Stimulated activated memory B cell treated with anti-CD40 and anti-IgM and Interleukin-4, amounts not matched to agents 10 μg/mL and 1 μg/mL and 100 μg/mL, for 72 hours (primary cell): ENCODE measurements at regions not wholly inside any gene's neighbourhood (a gene's known extent, or its start where the extent isn't known, plus 50 kb on each side); places are given as distances from the start of the nearest gene placed in this dataset.

Source experiments
- ATAC-seq: fragments of 150-1000 bp; cut with Tn5 transposase; 2 replicates; pipeline ENCODE4 v1.10.0; 2021
- H3K27ac Mint-ChIP-seq: one replicate; pipeline ENCODE4 v1.8.0; 2022; ENCODE audit warnings: mild to moderate bottlenecking, mixed read lengths
- H3K27me3 Mint-ChIP-seq: one replicate; pipeline ENCODE4 v1.8.0; 2022; ENCODE audit warnings: mixed read lengths
- H3K36me3 Mint-ChIP-seq: one replicate; pipeline ENCODE4 v1.8.0; 2022; ENCODE audit warnings: mixed read lengths
- H3K4me1 Mint-ChIP-seq: one replicate; pipeline ENCODE4 v1.8.0; 2022; ENCODE audit warnings: mixed read lengths
- H3K4me3 Mint-ChIP-seq: one replicate; pipeline ENCODE4 v1.8.0; 2022; ENCODE audit warnings: mild to moderate bottlenecking, moderate library complexity, mixed read lengths
- H3K9me3 Mint-ChIP-seq: one replicate; pipeline ENCODE4 v1.8.0; 2022; ENCODE audit warnings: mixed read lengths

DNA sequence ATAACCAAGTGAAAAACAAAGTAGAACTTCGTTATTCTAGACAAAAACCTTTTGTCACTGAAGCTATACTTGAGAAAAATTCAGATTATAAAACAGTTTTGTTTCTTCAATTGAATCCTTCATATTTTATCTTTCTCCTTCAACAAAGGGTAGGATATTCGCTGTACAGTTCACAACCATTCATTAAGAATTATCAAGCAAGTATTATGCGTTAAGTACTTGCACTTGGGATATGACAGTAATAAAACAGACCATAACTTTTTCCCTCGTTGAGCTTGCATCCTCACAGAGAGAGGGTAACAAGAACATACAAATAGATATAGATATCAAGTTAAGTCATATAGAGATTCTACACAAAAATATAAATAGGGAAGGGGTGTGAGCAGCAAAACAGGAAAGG is 61.2 kb upstream of the MEOX2 start:
- Mint-ChIP-seq H3K9me3 (no peaks in the 10 kb centered on the region), H3K27me3 (no peaks in the 10 kb centered on the region), H3K4me1 (no peaks in the 10 kb centered on the region), H3K4me3 (no peak overlapping the region), H3K36me3 (no peaks in the 10 kb centered on the region), H3K27ac (no peak overlapping the region)
- no peak for ATAC-seq

DNA sequence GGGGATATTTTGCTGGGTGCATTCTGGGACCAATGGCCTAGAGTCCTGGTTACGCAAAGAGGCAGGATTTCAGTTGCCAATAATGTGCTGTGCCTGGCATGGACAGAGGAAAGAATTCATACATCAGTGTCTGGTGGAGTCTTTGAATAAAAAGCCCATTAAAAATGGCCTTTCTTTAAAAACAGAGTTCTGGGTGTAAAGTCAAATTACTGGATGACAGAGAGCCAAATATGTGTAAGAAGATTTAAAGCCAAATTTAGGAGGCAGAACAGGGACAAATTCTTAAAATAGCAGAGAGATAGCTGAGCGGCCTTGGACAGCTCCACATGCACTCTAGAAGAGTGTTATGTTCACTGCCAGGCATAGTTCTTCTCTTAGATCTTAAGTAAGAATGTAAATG is 60.8 kb upstream of the MEOX2 start:
- no peak for ATAC-seq
- H3K9me3 Mint-ChIP-seq: no peaks in the 10 kb centered on the region
- no peaks in the 10 kb centered on the region for H3K36me3 Mint-ChIP-seq
- no peaks in the 10 kb centered on the region for H3K4me1 Mint-ChIP-seq
- no peak overlapping the region for H3K27ac Mint-ChIP-seq
- no peaks in the 10 kb centered on the region for H3K27me3 Mint-ChIP-seq
- no peak overlapping the region for H3K4me3 Mint-ChIP-seq

DNA sequence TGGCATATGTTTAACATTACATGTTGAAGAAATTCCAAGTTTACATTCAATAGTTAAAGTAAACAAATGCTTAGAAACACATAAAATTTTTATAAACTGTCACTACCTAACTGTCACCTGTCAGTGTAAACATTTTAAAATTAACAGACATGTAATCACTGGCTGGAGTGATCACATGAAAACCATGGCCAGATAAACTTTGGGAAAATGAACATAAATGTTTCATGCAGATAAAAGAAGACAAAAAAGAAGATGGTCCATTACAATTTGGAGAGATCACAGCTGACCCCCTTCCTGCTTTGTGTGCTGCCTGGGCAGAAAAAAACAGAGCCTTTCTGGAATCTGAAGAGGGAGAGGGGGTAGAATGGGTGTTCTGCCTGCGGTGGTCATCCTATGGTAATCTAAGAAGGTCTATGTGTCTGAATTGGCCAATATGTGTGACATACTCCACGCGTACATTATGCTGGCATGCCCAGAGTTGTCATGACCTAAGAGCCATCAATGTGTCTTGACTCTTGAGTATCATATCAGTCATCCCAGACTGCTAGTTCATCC is 57.5 kb upstream of the MEOX2 start:
- Mint-ChIP-seq H3K4me3 (no peak overlapping the region), H3K4me1 (no peaks in the 10 kb centered on the region), H3K9me3 (no peaks in the 10 kb centered on the region), H3K27me3 (no peaks in the 10 kb centered on the region), H3K36me3 (no peaks in the 10 kb centered on the region), H3K27ac (no peak overlapping the region)
- no peak for ATAC-seq

DNA sequence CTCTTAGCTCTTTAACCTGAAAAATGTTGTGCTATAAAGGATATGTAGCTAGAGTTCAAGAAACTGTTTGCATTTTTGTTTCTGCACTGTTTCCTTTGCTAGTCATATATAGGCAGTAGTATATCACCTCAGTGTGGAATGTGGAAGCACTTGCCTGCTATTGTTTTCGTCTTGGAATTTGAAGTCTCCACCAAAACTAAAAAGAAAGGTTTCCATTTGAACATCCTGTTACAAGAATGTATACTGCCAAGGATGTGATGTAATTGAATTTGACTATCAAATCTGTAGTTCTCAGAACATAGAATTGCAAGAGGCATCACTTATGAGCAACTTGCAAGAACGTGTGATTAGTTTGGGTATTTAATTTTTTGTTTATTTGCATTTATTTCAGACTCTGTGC is 51.1 kb upstream of the MEOX2 start:
- H3K9me3 Mint-ChIP-seq: no peaks in the 10 kb centered on the region
- no peaks in the 10 kb centered on the region for H3K4me1 Mint-ChIP-seq
- no peaks in the 10 kb centered on the region for H3K36me3 Mint-ChIP-seq
- no peak for ATAC-seq
- no peak overlapping the region for H3K4me3 Mint-ChIP-seq
- no peaks in the 10 kb centered on the region for H3K27me3 Mint-ChIP-seq
- H3K27ac Mint-ChIP-seq: no peak overlapping the region
